NCI-H2196 (cell line): ENCODE measurements at regions not wholly inside any gene's neighbourhood (a gene's known extent, or its start where the extent isn't known, plus 50 kb on each side); places are given as distances from the start of the nearest gene placed in this dataset.

ENCODE experiments used
- DNase-seq: peaks from one replicate; lab custom pipeline; 2025; ENCODE audit not compliant: unreplicated experiment; lab: John Stamatoyannopoulos, UW

DNA sequence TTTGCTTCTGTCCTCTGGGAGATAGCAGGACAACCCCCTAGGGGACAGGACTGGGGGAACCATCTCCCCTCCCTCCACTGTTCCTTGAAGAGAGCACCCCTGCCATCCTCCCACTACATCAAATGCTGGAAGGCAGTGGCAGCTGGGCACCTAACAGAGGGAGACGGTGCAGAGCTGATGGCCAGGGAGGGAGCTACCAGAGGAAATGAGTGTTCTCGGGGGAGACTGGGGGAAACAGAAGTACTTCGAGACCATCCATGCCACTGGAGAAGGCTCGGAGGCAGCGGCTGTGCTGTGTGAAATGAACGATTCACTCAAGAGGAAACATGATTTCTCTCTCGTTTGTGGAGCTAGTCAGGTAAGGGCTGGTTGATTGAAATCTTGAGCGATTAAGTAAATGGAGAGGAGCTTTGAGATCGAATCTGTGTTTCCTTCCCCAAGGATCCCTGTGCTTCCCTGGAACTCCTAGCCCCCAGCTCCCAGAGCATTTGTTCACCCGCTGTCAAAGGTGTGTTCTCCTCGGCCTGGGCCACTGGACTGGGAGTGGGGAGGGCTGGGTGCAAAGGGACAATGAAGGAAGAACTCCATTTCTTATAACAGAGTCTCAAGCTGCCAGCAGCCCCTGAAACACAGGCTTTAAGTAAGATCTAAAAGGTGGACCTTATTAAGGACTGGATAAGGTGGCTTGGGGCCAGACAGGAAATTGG is 261.3 kb upstream of the MOCS1 start:
- DNase-seq: no peak

DNA sequence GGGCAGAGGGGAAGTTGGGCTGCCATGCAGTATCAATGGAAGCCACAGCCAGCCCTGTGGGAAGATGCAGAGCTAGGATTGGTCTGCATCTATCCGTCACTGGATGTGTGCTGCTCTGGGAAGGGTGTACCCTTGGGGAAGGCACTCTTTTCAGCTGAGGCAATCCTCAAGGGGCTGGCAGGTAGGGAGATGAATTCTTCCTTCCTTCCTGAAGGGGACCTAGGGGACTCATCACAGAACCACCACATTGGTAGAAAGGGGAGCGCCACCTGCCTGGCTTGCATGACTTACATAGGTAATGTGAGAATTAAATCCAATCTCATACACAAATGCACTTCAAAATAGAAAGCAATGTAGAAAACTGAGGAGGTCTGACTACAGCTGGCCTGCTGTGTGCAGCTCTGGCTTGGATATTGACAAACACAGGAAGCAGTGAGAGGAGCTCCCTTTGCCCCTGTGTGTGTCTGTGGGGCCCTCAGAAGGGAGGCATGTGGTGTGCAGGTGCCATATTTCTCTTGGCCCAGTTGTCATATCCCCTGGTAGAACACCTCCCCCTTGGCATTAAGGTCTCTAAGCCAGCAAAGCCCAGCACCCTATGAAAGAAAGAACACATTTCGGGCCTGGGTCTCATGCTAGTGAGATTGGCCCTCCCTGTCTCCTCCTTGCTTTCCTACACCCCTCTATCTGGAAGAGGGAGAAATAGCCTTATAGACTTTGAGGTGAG is 260.3 kb upstream of the MOCS1 start:
- no peak for DNase-seq

DNA sequence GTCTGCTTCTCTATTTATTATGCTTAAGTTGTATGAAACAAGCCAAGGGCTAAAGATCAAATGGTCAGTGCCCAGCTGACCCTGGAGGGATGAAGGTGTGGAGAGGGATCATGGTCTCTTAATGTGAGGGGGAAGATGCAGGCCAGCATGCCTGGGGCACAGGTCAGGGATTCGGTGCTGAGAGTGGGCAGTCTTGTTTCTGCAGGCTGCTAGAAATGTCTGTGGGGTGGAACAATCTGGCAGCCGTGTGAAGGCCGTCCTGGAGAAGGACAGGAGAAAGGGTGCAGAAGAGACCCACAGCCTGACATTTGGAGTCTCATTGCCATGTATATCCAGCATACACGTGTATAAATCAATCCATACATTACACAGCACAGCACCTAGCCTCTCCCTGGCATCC is 258.3 kb upstream of the MOCS1 start:
- DNase-seq: no peak

DNA sequence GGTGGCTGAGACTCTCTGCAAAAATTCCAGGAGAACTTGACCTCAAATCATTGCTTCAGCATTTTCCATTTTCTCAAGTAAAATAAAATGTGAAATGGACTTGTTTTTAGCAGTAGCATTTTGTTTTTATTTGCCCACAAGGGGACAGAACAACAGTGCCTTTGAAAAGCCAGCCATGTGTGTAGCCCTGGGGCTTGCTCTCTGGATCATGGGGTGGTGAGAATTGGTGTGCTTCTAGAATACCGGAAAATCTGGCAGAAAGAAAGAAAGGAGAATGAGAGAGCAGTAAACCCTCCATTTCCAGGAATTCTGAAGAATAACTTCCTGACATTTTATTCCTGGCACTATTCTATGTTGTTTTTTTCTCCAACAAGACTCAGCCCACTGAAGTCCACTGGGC is 254.7 kb upstream of the MOCS1 start:
- no peak for DNase-seq

DNA sequence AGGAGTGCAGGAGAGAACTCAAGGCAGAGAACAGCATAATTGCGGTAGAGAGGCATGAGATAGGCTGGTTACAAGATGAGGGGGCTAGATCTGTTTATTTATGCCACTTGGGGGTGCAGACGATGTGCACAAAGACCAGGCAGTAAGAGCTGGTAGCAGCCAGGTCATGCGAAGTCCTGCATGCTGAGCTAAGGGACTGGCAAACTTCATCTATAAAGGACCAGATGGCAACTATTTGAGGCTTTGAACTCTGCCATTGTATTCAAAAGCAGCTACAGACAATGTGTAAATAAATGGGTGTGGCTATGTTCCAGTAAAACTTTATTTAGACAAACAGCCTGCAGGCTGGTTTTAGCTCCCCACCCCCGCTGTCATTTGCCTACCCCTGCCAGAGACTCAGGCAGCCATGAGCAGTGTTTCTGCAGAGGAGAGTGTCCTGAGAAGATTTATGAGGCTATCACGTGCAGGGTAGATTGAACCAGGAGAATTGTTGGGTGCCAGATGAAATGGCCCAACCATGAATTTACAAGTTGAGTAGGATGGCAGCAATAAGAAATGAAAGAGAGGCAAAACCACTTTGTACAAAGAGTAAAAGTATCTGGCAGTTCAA is 253.4 kb upstream of the MOCS1 start:
- no peak for DNase-seq

DNA sequence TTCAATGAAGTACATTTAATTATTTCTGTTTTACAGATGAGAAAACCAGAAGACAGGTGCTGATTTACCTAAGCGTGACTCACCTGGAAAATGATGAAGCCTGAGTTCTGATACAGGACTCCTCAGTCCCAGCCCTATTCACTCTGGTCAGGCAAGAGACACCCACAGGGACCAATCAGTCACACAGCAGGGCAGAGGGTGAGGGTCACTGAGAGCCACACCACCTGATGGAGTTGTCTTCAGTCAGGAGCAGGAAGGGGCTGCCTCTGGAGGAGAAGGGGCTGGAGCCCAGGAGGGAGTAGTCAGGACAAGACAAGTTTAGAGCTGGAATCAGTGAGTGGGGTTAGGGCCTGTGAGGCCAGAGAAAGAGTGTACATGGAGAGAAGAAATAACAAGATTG is 251.2 kb upstream of the MOCS1 start:
- no peak for DNase-seq

DNA sequence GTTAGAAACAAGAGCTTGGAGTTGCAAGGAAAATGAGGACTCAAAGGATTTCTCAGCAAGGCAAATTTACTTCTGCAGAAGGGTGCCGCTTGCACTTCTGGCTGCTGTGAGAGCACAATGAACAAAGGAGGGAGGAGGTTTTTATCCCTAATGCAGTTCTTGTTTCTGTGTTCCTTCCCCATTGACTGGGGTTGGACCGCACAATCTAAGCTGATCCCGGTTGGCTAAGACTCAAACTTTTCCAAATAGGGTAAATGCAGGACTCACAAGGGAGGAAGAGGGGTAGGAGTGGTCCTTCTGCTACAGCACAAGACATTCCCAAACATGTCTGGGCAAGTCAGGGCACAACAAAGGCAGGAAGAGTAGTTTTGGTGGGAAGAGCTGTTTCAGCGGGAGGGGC is 249.6 kb upstream of the MOCS1 start:
- no peak for DNase-seq

DNA sequence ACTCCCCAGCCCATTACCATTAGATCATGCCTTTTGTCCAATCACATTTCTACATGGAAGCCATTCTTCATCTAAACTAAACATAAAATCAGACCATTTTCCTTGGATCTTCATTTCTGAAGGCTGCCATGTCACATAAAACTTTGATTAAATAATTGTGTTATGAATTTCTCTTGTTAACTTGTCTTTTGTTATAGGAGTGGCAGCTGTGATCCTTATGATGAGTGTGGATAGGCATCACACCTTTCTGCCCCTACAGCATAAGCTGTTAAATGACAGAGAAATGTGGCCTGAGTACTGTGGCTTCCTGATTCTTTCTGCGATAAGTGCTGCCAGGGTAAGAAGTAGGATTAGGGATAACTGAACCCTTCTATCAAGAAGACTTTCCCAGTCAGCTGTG is 247.1 kb upstream of the MOCS1 start:
- DNase-seq: no peak

DNA sequence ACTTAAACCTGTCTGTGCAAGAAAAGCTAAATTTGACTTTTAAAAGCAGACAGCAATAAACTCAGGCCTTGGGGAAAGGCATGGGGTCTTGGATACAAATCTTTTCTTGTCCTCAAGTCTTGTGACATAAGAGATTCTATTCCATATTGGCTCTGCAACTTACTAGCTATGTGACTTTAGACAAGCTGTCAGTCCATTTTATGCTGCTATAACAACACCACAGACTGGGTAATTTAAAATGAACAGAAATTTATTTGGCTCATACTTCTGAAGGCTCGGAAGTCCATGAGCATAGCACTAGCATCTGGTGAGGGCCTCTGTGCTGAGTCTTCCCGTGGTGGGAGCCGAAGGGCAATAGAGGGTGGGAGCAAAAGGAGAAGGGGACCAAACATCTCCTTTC is 246.0 kb upstream of the MOCS1 start:
- no peak for DNase-seq

DNA sequence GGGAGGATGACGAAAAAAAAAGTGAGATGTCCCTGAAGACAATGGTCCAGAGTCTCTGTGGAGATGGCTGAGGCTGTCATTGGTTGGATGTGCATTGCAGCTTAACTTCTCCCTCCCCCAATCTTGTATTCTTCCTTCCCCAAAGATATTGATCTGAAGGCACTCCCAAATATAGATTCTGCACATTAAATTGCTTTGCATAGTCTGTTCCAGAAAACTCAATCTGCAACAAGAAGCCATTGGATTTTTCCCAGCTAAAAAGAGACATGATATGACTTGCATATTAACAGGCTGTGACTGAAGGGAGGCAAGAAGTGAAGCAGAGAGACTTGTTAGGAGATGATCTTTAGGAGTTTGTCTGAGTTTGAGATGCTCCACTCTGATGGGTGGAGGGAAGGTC is 245.2 kb upstream of the MOCS1 start:
- no peak for DNase-seq

DNA sequence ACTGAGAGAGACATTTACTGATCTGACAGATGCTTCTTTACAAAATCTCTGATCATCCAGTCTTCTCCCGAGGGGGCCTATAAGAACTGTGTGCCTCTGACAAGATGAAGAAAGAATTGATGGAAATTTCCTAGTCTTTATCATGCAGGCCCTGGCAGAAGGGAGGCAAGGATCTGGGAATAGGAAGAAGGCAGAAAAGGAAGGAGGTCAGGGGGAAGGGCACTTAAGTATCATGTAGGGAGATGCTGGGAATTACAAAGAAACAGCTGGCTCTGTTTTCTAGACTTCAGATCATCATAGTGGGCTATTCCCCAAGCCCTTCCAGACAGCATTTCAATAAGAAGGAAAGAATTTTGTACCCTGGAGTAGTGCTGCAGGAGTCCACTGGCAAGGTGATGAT is 243.3 kb upstream of the MOCS1 start:
- DNase-seq: no peak

DNA sequence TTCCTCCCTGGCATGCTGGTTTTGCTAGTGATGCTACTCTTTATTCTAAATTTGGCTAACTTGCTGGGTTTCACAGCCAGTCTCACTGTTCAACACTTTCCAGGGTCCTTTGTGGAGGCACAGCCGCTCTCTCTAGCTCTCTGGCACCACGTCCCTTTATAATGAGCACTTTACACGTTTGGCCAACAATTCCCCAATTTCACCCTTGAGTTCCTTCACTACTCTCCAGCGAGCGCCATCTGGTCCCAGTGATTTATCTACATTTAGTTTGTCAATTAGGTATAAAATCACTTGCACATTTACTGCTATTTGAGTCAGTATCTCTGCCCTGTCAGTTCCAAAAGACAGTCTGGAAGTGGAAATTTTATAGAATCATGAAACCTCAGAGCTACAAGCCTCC is 241.9 kb upstream of the MOCS1 start:
- DNase-seq: no peak

DNA sequence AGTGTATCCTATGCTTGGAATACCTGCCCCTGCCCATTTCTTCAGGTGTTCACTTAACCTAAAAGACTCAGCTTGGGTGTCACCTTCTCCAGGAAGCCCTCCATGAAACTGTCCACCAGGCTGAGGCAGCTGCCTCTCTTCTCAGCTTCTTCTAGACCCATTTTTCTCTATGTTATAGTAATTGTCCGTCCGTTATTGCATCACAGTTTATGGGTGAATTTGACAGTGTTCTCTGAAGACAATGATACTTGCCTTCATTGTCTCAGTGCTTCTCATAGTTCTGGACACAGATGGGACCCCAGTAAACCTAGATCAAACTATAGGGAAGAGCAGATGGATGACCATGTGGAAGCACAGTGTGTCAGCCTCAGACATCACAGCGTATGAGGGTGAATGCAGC is 238.0 kb upstream of the MOCS1 start:
- no peak for DNase-seq

DNA sequence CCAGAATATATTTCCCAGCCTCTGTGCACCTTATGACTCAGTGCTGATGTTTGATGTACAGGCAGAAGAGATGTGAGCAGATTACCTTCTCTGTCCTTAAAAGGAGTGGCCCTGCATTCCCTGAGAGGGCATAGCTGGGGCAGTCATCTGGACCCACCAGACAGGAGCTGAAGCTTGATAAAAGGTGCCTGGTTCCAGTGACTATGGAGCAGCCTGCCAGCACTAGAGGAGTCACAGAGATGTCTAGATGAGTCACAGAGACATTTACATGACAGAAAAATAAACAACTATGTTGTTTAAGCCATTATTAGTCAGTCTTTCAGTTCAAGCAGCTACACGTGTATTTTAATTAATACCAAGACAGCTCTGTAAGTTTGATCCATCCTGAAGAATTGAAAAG is 237.1 kb upstream of the MOCS1 start:
- DNase-seq: no peak

DNA sequence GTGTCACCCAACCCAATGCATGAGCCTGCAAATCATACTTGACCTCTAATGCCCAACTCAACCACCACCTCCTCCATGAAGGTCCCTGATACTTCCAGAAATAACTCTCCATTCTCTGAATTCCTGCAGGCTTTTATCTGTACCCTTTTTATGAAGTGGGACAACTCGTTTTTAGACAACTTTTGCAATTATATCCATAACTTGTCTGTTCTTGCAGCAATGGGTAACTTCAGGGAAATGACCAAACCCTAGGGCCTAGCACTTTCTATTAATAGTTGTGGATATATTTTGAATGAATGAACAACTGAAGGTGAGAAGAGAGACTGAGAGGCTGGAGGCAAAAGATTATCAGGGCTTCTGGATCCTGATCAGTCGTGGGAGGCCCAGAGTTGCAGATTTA is 236.6 kb upstream of the MOCS1 start:
- DNase-seq: no peak

DNA sequence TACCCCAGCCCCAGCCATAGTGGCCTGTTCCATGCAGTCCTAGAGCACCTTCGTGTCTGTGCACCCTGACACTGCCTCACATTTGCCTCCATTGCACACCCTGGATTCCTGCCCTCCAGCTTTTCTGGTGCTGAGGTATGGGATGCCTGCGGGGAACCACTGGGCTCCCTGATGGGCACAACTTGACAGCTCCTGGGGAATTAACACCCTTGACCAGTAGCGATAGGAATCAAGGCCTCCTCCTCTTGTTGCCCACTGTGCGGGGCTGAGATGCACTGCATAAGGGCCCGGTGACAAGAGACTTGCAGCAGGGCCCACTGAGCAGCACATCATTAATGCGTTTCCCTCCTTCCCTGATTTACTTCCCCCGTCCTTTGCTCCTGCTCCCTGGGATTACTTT is 235.6 kb upstream of the MOCS1 start:
- DNase-seq: no peak

DNA sequence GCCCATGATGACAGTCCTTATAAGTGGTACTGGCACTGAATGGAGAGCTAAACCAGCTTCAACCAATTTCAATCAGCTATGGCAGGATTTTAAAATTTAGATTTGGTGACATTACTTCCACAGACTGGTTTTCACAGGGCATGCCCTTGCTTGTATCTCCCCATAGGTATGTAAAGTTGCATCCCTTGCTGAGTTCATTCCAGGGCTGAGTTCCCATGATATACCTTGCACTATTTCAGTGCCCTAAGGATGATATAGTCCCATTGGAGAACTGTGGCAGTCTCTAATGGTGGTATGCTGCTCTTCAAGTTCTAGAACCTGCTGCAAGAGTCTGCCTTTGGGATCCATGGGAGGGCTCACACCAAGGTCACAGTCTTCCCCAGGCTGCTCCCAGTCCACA is 232.7 kb upstream of the MOCS1 start:
- no peak for DNase-seq

DNA sequence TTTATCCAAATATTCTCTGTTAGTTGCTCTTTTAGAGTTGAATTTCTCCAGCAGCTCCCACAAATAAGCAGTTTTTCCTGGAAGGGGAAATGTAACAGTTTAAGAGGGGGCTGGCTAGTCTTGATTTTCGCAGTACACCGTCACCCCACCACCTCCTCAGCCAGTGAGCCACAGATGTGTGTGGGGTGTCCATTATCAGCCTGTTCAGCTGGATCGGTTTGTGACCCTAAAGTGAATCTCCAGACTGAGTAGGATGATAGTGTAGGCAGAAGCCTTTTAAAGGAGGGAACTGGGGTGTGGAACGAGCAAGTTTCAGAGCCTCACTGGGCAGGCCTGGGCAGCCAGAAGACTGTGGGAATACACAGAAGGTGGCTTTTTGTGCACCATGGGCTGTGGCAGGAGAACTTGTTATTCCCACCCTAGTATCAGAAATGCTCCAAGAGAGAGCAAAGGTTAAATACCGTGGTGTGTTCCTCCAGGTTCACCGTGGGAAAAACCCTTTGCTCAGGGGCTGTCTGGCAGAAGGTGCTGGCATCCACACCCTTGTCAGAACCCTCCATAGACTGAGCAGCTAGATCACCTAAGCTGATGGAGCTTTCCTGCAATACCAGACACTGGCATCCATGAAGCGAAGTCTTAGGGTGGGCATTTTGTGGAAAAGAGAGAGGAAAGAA is 230.9 kb upstream of the MOCS1 start:
- DNase-seq: no peak

DNA sequence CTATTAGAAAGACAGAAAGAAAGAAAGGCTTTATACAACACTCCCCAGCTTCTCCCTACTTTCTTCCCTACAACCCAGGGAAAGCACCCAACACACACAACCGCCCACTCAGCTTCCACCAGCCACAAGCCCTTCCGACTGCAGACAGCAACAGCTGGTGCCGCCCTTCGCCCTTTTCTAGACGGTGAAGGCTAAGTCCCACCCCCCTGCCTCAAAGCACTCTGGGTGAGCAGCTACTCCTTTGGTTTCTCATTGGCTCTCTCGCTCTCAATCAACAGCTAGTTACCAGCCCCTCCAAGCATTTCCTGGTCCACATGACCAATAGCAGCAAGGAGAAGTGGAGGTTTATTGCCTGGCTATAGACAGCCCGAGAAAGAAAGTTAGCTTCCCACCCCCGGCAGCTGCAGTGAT is 230.1 kb upstream of the MOCS1 start:
- DNase-seq: no peak

DNA sequence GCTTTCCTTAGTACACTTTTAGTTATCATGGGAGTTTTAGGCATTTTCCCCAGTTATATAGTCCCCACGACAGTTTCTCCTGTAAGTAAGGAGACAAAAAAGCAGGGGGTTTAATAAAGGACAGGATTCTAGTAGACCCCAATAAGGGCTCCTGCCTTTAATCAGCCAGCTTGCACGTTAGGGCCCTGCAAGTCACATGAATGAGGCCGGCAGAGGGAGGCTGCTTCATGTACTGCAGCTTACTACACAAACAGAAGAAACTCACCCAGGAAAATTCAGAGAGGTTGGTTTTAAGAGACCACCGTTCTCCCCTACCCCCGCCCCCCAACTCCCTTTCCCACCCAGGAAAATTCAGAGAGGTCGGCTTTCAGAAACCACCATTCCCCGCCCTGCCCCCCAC is 229.7 kb upstream of the MOCS1 start:
- DNase-seq: no peak

DNA sequence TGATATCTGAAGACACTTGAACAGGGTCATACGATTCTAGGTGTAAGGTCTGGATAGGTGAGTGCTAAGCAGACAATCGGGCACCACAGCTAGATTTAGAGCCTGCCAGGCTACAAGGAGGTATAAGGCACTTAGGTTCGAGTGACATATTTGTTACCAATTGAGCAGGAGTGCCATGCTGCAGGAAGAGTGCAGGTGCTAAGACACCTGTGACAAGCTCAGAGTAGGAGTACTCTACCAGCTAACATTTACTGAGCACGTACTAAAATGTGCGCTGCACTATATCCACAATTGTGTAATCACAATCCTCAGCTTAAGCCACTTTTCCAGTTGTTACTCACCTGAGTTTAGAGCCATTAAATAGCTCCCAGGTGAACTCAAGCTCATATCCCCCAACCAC is 227.8 kb upstream of the MOCS1 start:
- DNase-seq: no peak

DNA sequence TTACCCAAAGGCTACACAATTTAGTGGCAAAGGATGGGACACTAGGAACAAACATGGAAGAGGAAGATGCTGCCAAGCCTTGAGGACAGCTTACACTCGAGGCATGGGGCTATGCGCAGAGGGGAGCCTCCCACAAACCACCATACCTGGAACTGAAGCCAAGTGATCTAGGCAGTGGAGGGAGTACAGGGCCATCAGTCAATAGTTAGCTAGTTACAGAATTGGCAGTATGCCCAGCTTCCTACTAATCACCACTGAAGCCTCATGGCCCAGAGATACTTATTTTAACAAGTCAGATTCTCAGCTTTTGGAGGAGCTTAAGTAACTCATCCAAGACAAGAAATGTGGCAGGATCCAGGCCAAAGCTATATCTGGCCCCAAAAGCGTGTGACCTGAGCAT is 226.6 kb upstream of the MOCS1 start:
- DNase-seq: peak; percentile 2
